SK-N-SH (cell line): ENCODE measurements at regions not wholly inside any gene's neighbourhood (a gene's known extent, or its start where the extent isn't known, plus 50 kb on each side); places are given as distances from the start of the nearest gene placed in this dataset.

Experiments used
- CTCF ChIA-PET: fragments of 300-600, 350-600 bp; formaldehyde crosslinking; extraction: SDS; loops from one replicate; lab custom pipeline; 2021; lab: Yijun Ruan, JAX
- POLR2A ChIA-PET: fragments of 350-600 bp; sonication (Branson Sonifier 250); formaldehyde crosslinking; extraction: SDS; loops from one replicate; lab custom pipeline; 2020; ENCODE audit warnings: antibody characterized with exemption, inconsistent platforms; lab: Yijun Ruan, JAX
- DNase-seq: peaks from one replicate; pipeline ENCODE4 v3.0.0; 2012
- H2AFZ ChIP-seq: fragments of 200-600 bp; sonication (generic); 2 replicates; pipeline ENCODE4 v1.8.1; 2016; ENCODE audit warnings: antibody characterized with exemption, mild to moderate bottlenecking, low read depth
- H3F3A ChIP-seq: fragments of 200-600 bp; sonication (generic); replicated peaks from 2 replicates; pipeline ENCODE3; 2016; ENCODE audit warnings: antibody characterized with exemption, mild to moderate bottlenecking; ENCODE audit not compliant: insufficient read depth
- H3K27ac ChIP-seq, 2 experiments: fragments of 200-500 bp in 1 of 2; fragments of 200-600 bp in 1 of 2; sonication (Bioruptor generic) in 1 of 2; sonication (generic), shearing (Covaris generic) in 1 of 2; 2 replicates each; pipeline versions ENCODE4 v1.5.1 to v1.6.1; 2014 to 2016; ENCODE audit warnings: low read depth in 2 of 2, inconsistent platforms in 1 of 2, low read length in 1 of 2, mild to moderate bottlenecking in 1 of 2, mixed read lengths in 1 of 2
- H3K27me3 ChIP-seq: fragments of 200-600 bp; sonication (generic), shearing (Covaris generic); 2 replicates; pipeline ENCODE4 v1.6.1; 2016; ENCODE audit warnings: mixed run types; ENCODE audit not compliant: insufficient read depth
- H3K36me3 ChIP-seq, 2 experiments: fragments of 200-500 bp in 1 of 2; fragments of 200-600 bp in 1 of 2; sonication (Bioruptor generic) in 1 of 2; sonication (generic) in 1 of 2; replicated peaks in 1 of 2; 2 replicates each; pipeline versions ENCODE3 to v1.5.1; 2014 to 2016; ENCODE audit warnings: low read length in 1 of 2, mild to moderate bottlenecking in 1 of 2; ENCODE audit not compliant: insufficient read depth in 2 of 2, control insufficient read depth in 1 of 2
- H3K4me1 ChIP-seq, 2 experiments: fragments of 200-500 bp in 1 of 2; fragments of 200-600 bp in 1 of 2; sonication (Bioruptor generic) in 1 of 2; sonication (generic), shearing (Covaris generic) in 1 of 2; 2 replicates each; pipeline versions ENCODE4 v1.5.1 to v1.6.1; 2014 to 2016; ENCODE audit warnings: low read depth in 1 of 2, low read length in 1 of 2, mixed run types in 1 of 2; ENCODE audit not compliant: insufficient read depth in 2 of 2, control insufficient read depth in 1 of 2
- H3K4me2 ChIP-seq: fragments of 200-600 bp; sonication (generic), shearing (Covaris generic); 2 replicates; pipeline ENCODE4 v1.6.1; 2017; ENCODE audit warnings: mixed run types
- H3K4me3 ChIP-seq, 2 experiments: fragments of 200-500 bp in 1 of 2; fragments of 200-600 bp in 1 of 2; sonication (Bioruptor generic) in 1 of 2; sonication (generic), shearing (Covaris generic) in 1 of 2; 2 replicates each; pipeline versions ENCODE4 v1.5.1 to v1.8.1; 2014 to 2016; ENCODE audit warnings: low read depth in 2 of 2, inconsistent platforms in 1 of 2, low read length in 1 of 2, mild to moderate bottlenecking in 1 of 2, mixed read lengths in 1 of 2, moderate library complexity in 1 of 2
- H3K79me2 ChIP-seq: fragments of 200-600 bp; sonication (generic); 2 replicates; pipeline ENCODE4 v1.8.1; 2017; ENCODE audit warnings: mild to moderate bottlenecking; ENCODE audit not compliant: insufficient read depth
- H3K9ac ChIP-seq: fragments of 200-600 bp; sonication (generic); 2 replicates; pipeline ENCODE4 v1.6.1; 2017; ENCODE audit warnings: mixed run types
- H3K9me2 ChIP-seq: fragments of 200-600 bp; sonication (generic); 2 replicates; pipeline ENCODE4 v1.6.1; 2017; ENCODE audit warnings: mixed run types
- H3K9me3 ChIP-seq: fragments of 200-600 bp; sonication (generic); 2 replicates; pipeline ENCODE4 v1.6.1; 2017; ENCODE audit warnings: mixed run types, mild to moderate bottlenecking, moderate library complexity
- H4K20me1 ChIP-seq: fragments of 200-600 bp; sonication (generic); 2 replicates; pipeline ENCODE4 v1.6.1; 2017; ENCODE audit warnings: mild to moderate bottlenecking, mixed run types; ENCODE audit not compliant: insufficient read depth
- EP300 ChIP-seq, 2 experiments: IDR thresholded peaks; 2 replicates each; pipeline versions ENCODE4 v1.4.0 to v1.6.1; 2012; ENCODE audit warnings: borderline replicate concordance in 1 of 2, low read depth in 1 of 2, low read length in 1 of 2
- EZH2phosphoT487 ChIP-seq: fragments of 200-600 bp; sonication (generic); IDR thresholded peaks from 2 replicates; pipeline ENCODE4 v1.6.1; 2017; ENCODE audit warnings: low read depth, mixed run types, mild to moderate bottlenecking, antibody characterized with exemption, moderate library complexity, borderline replicate concordance
- GABPA ChIP-seq: IDR thresholded peaks from 2 replicates; pipeline ENCODE4 v1.4.0; 2012; ENCODE audit warnings: low read depth, mild to moderate bottlenecking
- GATA2 ChIP-seq: sonication (generic); formaldehyde crosslinking; IDR thresholded peaks from 2 replicates; pipeline ENCODE4 v1.5.0; 2020; ENCODE audit warnings: mild to moderate bottlenecking, missing genetic modification reagents
- IRF3 ChIP-seq: fragments of 150-350 bp; IDR thresholded peaks from 2 replicates; pipeline ENCODE4 v1.6.1; 2016; ENCODE audit warnings: mild to moderate bottlenecking, low read depth, low read length
- NRF1 ChIP-seq: IDR thresholded peaks from 2 replicates; pipeline ENCODE4 v1.6.1; 2012; ENCODE audit warnings: low read depth, mild to moderate bottlenecking, low read length
- POLR2AphosphoS5 ChIP-seq: IDR thresholded peaks from 2 replicates; pipeline ENCODE4 v1.6.1; 2012; ENCODE audit warnings: low read depth, low read length
- RAD21 ChIP-seq: IDR thresholded peaks from 2 replicates; pipeline ENCODE4 v1.6.1; 2012; ENCODE audit warnings: mild to moderate bottlenecking, low read length
- REST ChIP-seq: IDR thresholded peaks from 2 replicates; pipeline ENCODE4 v1.6.1; 2012; ENCODE audit warnings: mild to moderate bottlenecking, low read depth, low read length, moderate library complexity
- SIN3A ChIP-seq: IDR thresholded peaks from 2 replicates; pipeline ENCODE4 v1.6.1; 2012; ENCODE audit warnings: low read depth, mild to moderate bottlenecking, low read length, moderate library complexity, borderline replicate concordance
- SMC3 ChIP-seq: IDR thresholded peaks from 2 replicates; pipeline ENCODE4 v1.6.1; 2012; ENCODE audit warnings: low read depth, low read length, improper control_type of control experiment
- TCF12 ChIP-seq: IDR thresholded peaks from 2 replicates; pipeline ENCODE4 v1.4.0; 2012
- USF1 ChIP-seq: IDR thresholded peaks from 2 replicates; pipeline ENCODE4 v1.4.0; 2012; ENCODE audit warnings: low read depth, borderline replicate concordance
- YY1 ChIP-seq: IDR thresholded peaks from 2 replicates; pipeline ENCODE4 v1.4.0; 2012; ENCODE audit warnings: low read depth, mild to moderate bottlenecking
- ZBTB33 ChIP-seq: IDR thresholded peaks from 2 replicates; pipeline ENCODE4 v1.4.0; 2012; ENCODE audit warnings: low read depth, borderline replicate concordance
- WGBS: methylation state at CpG from one replicate; pipeline ENCODE4 v1.1.6; 2017; ENCODE audit warnings: low lambda C conversion rate; 5-methylcytosine and 5-hydroxymethylcytosine counted together

- no peaks in the 10 kb centered on the region for H3K36me3 ChIP-seq
- no peaks in the 10 kb centered on the region for H4K20me1 ChIP-seq
- no peak overlapping the region for H3K4me3 ChIP-seq
- no peak overlapping the region for H3K27ac ChIP-seq
- no peaks in the 10 kb centered on the region for H3K4me1 ChIP-seq
- no peaks in the 10 kb centered on the region for H3K9me2 ChIP-seq
- WGBS = 0% methylated on average over 1 of the region's 1 CpG
- H3F3A ChIP-seq = no peaks in the 10 kb centered on the region
- no peaks in the 10 kb centered on the region for H3K79me2 ChIP-seq
- ChIA-PET POLR2A (no interaction called here), CTCF (no interaction called here)
- no peaks in the 10 kb centered on the region for H3K9me3 ChIP-seq
- no peak for TF ChIP-seq NRF1
- no peak for TF ChIP-seq SMC3
- TF ChIP-seq SIN3A = no peak
- TF ChIP-seq REST = no peak
- TF ChIP-seq RAD21 = no peak
- H3K4me2 ChIP-seq = no peak overlapping the region
- no peak for DNase-seq
- H3K9ac ChIP-seq = no peak overlapping the region
- H2AFZ ChIP-seq = no peak overlapping the region
- H3K27me3 ChIP-seq = no peaks in the 10 kb centered on the region
These were observed 135.3 kb upstream of the SLITRK5 start for GRCh38 chr13:87535911-87536310.

- TF ChIP-seq EP300 (IDR thresholded peaks at IDR 0.05; ENCODE audit: borderline replicate concordance in 1 of 2, low read depth in 1 of 2, low read length in 1 of 2) (no peak), YY1 (no peak), GATA2 (CRISPR knock-in tag) (no peak), POLR2AphosphoS5 (no peak)
- CTCF ChIA-PET = no interaction called here
These were observed 134.7 kb upstream of the SLITRK5 start for GRCh38 chr13:87536499-87536898.

GRCh38 chr13:87536899-87537298 is 134.3 kb upstream of the SLITRK5 start:
- 7% methylated on average over 2 of the region's 2 CpGs for WGBS
- H3F3A ChIP-seq = no peaks in the 10 kb centered on the region
- H3K9ac ChIP-seq = no peak overlapping the region
- H3K4me2 ChIP-seq = no peak overlapping the region
- H3K79me2 ChIP-seq = no peaks in the 10 kb centered on the region
- H3K27me3 ChIP-seq = no peaks in the 10 kb centered on the region
- no peaks in the 10 kb centered on the region for H3K4me1 ChIP-seq
- no peak overlapping the region for H3K27ac ChIP-seq
- no peaks in the 10 kb centered on the region for H4K20me1 ChIP-seq
- CTCF ChIA-PET = interaction anchor here (0.8 kb wide), 1 partner anchor 9 kb away, joined by 4 read pairs; no protein-coding TSS in a partner anchor
- no peak overlapping the region for H2AFZ ChIP-seq
- no peaks in the 10 kb centered on the region for H3K9me3 ChIP-seq
- POLR2A ChIA-PET = no interaction called here
- no peak for DNase-seq
- no peak overlapping the region for H3K4me3 ChIP-seq
- no peaks in the 10 kb centered on the region for H3K36me3 ChIP-seq
- no peaks in the 10 kb centered on the region for H3K9me2 ChIP-seq
- TF ChIP-seq IRF3 (no peak), USF1 (no peak), EZH2phosphoT487 (no peak), GABPA (no peak), RAD21 (no peak), ZBTB33 (no peak), TCF12 (no peak)

More at GRCh38 chr13:87536499-87536898, 134.7 kb upstream of the SLITRK5 start:
- H2AFZ ChIP-seq = no peak overlapping the region
- POLR2A ChIA-PET = no interaction called here
- no peaks in the 10 kb centered on the region for H3K9me3 ChIP-seq
- WGBS = 10% methylated on average over 2 of the region's 2 CpGs
- no peak overlapping the region for H3K9ac ChIP-seq
- H3K4me1 ChIP-seq = no peaks in the 10 kb centered on the region
- H3K4me2 ChIP-seq = no peak overlapping the region
- H3K36me3 ChIP-seq = no peaks in the 10 kb centered on the region
- no peaks in the 10 kb centered on the region for H3K27me3 ChIP-seq
- H3K27ac ChIP-seq = no peak overlapping the region
- H4K20me1 ChIP-seq = no peaks in the 10 kb centered on the region
- H3K9me2 ChIP-seq = no peaks in the 10 kb centered on the region
- no peaks in the 10 kb centered on the region for H3F3A ChIP-seq
- no peaks in the 10 kb centered on the region for H3K79me2 ChIP-seq
- H3K4me3 ChIP-seq = no peak overlapping the region
- DNase-seq = no peak
